SK-N-MC (cell line): ENCODE measurements at regions not wholly inside any gene's neighbourhood (a gene's known extent, or its start where the extent isn't known, plus 50 kb on each side); places are given as distances from the start of the nearest gene placed in this dataset.

Experiments
- EZH2 ChIP-seq: fragments of 200-600 bp; sonication (generic); IDR thresholded peaks from one replicate; pipeline ENCODE4 v1.6.1; 2017; ENCODE audit warnings: antibody characterized with exemption
- FOXP2 ChIP-seq: optimal IDR thresholded peaks from 2 replicates; pipeline ENCODE3; 2011; ENCODE audit warnings: mild to moderate bottlenecking, moderate library complexity; ENCODE audit not compliant: insufficient read depth; ENCODE audit errors: extremely low read length, control extremely low read depth
- POLR2AphosphoS5 ChIP-seq: IDR thresholded peaks from 2 replicates; pipeline ENCODE4 v1.6.1; 2012; ENCODE audit warnings: mild to moderate bottlenecking, low read depth, low read length, borderline replicate concordance

DNA sequence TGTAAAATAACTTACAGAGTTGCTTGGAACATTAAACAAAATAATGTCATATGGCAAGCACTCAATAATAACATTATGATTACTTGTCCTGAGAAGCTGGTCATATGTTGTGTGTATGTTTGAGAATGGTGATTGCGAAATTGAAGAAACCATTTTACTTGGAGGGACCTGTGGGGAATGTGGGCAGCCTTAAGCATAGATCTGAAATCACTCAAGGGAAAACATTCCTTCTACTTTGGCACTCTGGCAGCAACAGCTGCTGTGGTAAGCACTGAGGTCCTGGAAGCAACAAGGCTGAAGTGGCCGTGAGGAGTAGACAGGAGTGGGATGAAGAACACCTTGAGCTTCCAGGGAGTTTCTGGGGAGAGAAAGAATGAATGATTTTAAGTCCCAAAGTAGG is 165.4 kb upstream of the ADAMTS5 start:
- no peak for TF ChIP-seq EZH2
- TF ChIP-seq POLR2AphosphoS5 = no peak
- no peak for TF ChIP-seq FOXP2
